KOPT-K1 (cell line): ENCODE measurements at regions not wholly inside any gene's neighbourhood (a gene's known extent, or its start where the extent isn't known, plus 50 kb on each side); places are given as distances from the start of the nearest gene placed in this dataset.

Source experiments
- H3K27ac ChIP-seq: fragments of 200-600 bp; sonication (generic); 2 replicates; pipeline ENCODE4 v1.5.1; 2016; ENCODE audit warnings: antibody characterized with exemption, mild to moderate bottlenecking, low read depth, low read length; ENCODE audit not compliant: poor library complexity, severe bottlenecking
- H3K36me3 ChIP-seq: fragments of 200-600 bp; sonication (generic); 2 replicates; pipeline ENCODE4 v1.5.1; 2017; ENCODE audit warnings: antibody characterized with exemption, mild to moderate bottlenecking, low read length, moderate library complexity; ENCODE audit not compliant: insufficient read depth
- H3K9me3 ChIP-seq: fragments of 200-600 bp; sonication (generic); 2 replicates; pipeline ENCODE4 v1.5.1; 2017; ENCODE audit warnings: antibody characterized with exemption, low read length, mild to moderate bottlenecking; ENCODE audit not compliant: insufficient read depth, poor library complexity, severe bottlenecking

DNA sequence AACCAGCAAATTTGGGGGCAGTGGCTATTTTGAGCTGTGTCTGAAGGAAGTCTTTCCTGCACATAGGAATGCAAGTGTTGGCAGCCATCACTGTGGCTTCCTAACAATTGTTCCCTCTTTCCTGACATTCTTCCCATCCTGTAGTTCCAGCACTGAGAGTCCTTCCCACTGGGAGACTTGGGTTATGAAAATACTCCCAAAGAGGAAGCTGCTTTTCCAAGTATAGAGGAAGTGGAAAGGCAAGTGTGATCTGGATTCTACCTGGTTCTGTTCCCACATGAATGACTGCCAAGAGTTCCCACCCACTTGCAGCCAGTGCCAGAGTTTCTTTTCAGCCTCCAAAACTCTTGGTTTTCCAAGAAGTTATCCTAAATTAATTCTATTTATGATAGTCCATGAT lies 98.5 kb upstream of the CD53 start:
- no peak overlapping the region for H3K27ac ChIP-seq
- H3K9me3 ChIP-seq, result no peaks in the 10 kb centered on the region
- H3K36me3 ChIP-seq, result no peaks in the 10 kb centered on the region

DNA sequence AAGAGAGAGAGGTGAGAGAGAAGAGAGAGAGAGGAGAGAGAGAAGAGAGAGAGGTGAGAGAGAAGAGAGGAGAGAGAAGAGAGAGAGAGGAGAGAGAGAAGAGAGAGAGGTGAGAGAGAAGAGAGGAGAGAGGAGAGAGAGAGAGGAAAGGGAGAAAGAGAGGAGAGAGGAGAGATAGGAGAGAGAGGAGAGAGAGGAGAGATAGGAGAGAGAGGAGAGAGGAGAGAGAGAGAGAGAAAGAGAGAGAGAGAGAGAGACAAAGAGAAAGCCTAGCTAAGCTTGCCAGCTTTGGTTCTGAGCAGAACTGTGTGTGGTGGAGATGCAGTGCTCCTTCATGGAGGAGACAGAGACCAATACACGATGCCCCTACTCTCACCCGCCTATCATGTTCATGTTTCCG lies 99.1 kb upstream of the KCNA3 start:
- Histone ChIP-seq H3K9me3 (no peaks in the 10 kb centered on the region), H3K36me3 (no peaks in the 10 kb centered on the region), H3K27ac (no peak overlapping the region)

DNA sequence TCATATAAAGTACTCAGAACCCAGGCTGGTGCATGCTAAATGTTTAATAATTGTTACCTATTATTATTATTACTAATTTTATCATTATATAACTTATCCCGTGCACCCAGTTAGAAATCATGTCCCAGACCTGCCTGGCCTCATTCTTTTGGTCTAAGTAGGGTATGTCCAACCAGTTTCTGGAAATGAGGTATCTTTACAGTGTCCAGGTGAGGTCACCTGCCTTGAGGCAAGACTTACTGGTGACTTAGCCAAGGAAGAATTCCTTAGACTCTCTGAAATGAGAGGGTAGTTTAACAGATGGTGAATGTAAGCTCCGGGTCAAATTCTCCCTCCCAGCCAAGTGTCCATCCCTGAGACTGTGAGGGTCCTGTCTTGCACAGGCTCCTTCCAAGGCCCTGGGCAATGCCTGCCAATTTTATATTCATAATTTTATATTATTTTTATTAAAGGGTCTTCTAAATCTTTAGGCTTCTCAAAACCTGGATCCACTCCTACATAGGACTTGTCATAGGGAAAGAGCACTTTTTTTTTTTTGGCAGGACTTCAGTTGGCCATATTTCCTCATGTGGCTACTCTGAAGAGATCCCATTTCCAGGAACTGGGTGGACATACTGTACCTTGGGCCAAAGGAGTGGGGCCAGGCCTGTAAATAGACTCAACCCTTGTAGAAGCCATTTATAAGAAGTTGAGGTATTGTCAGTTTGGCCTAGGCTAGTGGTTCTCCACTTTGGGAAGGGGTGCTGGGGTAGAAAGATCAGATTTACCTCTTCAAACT lies 96.7 kb upstream of the KCNA3 start:
- Histone ChIP-seq H3K36me3 (no peaks in the 10 kb centered on the region), H3K9me3 (no peaks in the 10 kb centered on the region)

DNA sequence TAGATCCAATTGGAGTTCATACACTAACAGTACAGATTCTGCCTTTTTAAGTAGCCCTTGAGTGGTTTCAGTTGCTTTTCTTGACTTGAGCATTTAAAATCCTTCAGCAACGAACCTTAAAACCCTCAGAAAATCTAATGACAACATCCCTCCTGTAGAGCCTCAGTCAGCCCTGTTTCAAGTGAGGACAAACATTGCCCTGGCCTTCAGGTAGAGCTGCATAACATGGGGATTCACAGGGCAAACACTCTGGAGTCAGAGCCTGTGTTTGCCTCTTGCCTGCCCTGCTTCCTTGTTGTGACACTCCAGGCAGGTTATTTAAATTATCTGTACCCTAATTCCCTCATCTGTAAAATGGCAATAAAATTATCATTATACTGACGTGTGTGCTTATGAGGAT lies 96.1 kb upstream of the KCNA3 start:
- Histone ChIP-seq H3K27ac (no peak overlapping the region), H3K9me3 (no peaks in the 10 kb centered on the region), H3K36me3 (no peaks in the 10 kb centered on the region)

More for the DNA sequence above, 96.7 kb upstream of the KCNA3 start:
- no peak overlapping the region for H3K27ac ChIP-seq

DNA sequence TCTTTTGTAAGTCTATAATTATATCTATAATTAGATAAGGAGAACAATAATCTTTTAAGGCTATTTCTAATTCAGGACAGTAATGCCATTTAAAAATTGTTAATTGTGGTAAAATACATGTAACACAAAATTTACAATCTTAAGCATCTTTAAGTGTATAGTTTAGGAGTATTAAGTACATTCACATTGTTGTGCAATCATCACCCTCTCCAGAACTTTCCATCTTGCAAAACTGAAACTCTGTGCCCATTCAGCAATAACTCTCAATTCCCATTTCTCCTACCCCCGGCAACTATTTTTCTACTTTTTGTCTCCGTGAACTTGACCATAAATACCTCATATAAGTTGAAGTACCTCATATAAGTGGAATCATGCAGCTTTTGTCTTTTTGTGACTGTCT lies 93.9 kb upstream of the KCNA3 start:
- Histone ChIP-seq H3K9me3 (no peaks in the 10 kb centered on the region), H3K27ac (no peak overlapping the region), H3K36me3 (no peaks in the 10 kb centered on the region)

DNA sequence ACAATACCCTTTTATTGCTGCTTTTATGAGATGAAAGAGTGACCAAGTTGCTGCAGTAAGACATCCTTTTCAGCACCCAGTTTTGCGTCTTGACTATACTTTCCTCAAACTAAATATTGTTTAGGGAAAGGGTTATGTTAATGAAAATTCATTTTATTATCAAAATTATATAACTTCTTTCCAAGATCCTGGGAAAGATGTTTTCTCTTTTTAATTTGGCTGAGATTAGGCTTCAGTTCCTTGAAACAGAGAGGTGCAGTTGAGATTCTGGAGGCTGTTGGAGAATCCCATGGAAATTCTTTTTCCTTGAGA lies 91.6 kb upstream of the KCNA3 start:
- Histone ChIP-seq H3K9me3 (no peaks in the 10 kb centered on the region), H3K27ac (no peak overlapping the region), H3K36me3 (no peaks in the 10 kb centered on the region)

DNA sequence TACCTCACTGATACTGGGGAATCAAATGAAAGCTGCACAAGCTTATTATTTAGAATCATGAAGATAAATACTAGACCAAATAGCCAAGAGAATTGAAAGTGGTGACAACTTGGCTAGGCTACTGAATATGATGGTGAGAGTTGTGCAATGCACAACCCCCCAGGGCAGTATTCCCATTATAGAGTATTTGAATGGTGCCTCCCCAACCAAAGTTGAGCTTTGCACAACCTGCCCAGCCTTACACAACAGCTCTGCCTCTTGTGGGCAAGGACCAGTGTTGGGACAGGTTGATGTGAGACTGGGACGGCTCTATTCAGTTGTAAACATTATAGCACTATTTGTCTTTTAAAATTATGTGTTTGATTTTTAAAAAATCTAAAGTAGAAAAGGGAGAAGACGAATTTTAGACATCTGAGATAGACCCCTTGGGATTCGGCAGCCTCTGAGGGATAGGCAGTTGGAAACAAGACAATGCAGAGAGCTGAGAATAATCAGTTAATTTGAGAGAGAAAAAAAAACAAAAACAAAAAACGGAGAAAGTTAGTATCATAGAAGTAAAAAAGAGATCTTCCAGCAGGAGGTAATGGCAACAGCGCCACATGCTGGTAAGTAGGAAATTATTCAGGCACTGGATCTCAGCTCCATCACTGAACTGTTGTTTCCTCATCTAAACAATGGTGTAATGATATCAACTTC lies 91.0 kb upstream of the KCNA3 start:
- H3K27ac ChIP-seq, result no peak overlapping the region
- no peaks in the 10 kb centered on the region for H3K9me3 ChIP-seq
- no peaks in the 10 kb centered on the region for H3K36me3 ChIP-seq

DNA sequence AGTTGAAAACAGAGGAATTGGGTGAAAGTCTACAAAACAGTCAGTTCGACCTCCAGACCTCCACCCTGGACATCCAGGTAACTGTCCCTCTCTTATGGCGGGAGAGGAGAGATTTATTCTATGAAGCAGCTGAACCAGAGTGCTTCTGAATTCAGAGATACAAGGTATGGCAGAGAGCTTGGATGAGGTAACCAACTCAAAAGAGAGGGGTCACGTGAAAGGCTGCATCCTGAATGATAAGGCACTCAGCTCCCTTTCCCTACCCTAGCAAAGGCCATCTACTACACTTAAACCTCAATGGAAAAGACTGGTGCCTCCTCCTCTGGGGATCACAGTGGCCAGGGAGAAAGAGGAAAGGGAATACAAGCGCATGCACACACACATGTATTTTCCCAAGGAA lies 88.4 kb upstream of the KCNA3 start:
- Histone ChIP-seq H3K27ac (no peak overlapping the region), H3K9me3 (no peaks in the 10 kb centered on the region), H3K36me3 (no peaks in the 10 kb centered on the region)

DNA sequence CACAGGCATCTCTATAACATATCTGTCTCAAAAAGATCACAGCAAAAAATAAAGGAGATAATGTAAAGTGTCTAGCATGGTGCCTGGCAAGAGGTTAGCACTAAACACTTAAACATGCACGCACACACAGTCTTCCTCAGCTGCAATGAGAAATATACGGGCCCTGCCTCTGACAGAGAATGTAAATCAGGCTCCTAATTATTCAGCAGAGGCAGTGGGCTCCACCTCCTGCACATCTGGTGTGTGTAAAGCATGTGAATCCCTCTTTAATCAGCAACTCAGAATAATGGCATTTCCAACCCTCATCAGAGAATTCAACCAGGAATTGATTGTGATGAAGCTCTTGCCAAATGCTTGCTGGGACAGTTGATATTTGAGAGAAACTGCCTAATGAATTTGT lies 85.6 kb upstream of the KCNA3 start:
- Histone ChIP-seq H3K9me3 (peaks cover 5% of the 10 kb centered on the region), H3K27ac (no peak overlapping the region), H3K36me3 (no peaks in the 10 kb centered on the region)

DNA sequence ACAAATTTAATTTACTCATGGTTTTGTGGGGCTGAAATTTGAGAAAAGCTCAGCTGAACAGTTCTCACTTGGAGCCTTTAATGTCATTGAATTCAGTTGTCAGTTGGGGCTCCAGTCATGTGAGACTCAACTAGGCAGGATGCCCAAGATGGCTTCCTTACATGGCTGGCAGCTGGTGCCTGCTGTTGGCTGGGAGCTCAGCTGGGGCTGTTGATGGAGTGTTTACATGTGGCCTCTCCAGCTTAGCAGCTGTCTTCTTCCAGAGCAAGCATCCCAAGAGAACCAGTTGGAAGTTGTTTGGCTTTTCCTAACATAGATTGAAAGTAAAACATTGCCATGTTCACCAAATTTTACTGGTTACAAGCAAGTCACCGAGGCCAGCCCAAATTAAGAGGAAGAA lies 81.8 kb upstream of the KCNA3 start:
- peaks cover 5% of the 10 kb centered on the region for H3K9me3 ChIP-seq
- H3K36me3 ChIP-seq, result no peaks in the 10 kb centered on the region
- no peak overlapping the region for H3K27ac ChIP-seq

DNA sequence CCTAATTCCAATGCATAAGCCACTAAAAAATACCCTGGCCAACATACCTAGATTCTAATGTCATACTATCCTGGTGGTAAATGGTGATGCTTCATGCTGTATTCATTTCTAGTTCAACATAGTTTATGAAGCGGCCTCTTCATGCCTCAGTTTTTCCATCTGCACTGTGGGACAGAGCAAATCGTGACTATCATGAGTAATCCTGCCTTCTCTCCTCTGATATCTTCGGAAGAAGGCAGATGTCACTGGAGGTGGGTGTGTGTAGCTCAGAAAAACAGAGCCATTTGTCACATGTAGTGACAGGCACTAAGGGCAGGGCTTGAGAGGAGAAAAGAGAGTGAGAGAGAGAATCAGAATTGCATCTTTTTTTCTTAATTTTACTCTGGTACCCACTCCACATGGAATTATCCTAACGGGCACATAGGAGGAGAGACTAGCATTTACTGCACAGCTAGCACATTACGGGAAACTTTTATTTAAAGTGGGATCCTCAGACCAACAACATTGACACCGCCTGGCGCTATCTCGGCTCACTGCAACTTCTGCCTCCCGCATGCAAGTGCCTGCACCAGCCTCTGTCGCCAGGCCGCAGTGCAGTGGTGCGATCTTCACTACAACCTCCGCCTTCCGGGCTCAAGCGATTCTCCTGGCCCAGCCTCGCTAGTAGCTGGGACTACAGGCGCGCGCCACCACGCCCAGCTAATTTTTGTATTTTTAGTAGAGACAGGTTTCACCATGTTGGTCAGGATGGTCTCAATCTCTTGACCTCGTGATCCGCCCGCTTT lies 78.4 kb upstream of the KCNA3 start:
- Histone ChIP-seq H3K9me3 (peaks cover 5% of the 10 kb centered on the region), H3K27ac (no peak overlapping the region), H3K36me3 (no peaks in the 10 kb centered on the region)

DNA sequence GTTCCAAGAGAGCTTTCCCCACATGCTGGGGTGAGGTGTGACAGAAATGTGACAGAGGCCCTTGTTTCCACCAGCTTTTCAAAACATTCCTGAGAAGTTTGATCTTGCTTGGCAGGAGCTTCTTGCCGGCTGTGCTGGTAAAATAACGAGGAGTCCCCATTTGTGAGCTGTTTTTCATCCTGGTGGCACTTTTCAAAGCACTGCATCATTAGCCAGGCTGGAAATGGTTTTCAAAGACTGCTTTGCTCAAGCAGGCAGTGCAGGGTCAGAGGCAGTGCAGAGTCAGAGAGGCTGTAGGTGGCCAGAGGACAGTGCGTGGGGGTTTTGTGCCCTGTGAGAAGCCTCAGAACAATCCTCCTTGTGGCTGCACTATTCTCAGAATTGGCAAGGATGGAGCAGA lies 75.8 kb upstream of the KCNA3 start:
- Histone ChIP-seq H3K36me3 (no peaks in the 10 kb centered on the region), H3K9me3 (peaks cover 2% of the 10 kb centered on the region), H3K27ac (no peak overlapping the region)

DNA sequence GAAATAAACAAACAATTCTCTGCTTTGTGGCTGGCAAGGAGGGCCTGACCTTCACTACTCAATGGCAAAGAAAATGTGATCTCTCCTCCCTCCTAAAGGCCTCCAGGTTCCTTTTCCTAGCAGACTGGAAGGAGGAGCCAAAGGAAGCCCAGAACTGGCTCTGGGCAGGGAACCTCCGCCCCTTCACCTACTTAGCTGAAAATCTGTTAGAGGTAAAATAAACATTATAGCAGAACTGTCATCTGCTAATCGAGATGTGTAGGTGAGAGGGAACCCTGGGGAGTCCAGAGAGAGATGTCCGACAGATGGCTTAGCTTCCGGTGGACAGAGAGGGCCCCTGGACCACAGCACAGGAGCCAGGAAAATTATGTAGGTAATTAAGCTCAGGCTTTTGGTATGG lies 75.2 kb upstream of the KCNA3 start:
- no peak overlapping the region for H3K27ac ChIP-seq
- H3K36me3 ChIP-seq, result no peaks in the 10 kb centered on the region
- no peaks in the 10 kb centered on the region for H3K9me3 ChIP-seq

DNA sequence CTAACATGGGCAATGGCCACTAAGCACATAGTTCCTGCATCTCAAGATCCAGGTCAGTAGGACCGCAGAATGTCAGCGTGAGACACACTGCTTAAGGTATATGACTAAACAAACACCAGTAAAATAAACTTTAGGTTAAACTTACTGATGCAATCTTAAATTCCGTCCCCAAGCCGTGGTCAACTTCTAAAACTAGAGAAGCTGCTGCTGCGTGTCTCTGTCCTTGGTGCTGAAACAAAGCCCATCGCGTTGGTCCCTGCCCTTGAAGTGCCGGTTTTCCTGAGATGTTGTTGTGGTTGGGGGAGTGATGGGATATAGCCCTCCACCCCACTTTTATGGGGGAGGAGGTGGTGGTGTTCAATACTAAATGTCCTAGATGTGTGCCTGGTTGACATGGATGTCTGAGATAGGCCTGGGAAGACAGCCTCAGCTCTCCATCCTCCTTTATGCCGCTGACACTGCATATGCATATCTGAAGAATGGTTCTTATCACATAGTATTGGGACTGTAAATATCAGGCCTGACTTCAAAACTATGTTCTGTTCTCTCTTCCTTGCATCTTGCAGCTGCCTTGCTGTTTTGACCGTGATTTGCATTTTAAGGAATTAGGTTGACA lies 72.0 kb upstream of the KCNA3 start:
- Histone ChIP-seq H3K9me3 (no peaks in the 10 kb centered on the region), H3K27ac (no peak overlapping the region), H3K36me3 (no peaks in the 10 kb centered on the region)

DNA sequence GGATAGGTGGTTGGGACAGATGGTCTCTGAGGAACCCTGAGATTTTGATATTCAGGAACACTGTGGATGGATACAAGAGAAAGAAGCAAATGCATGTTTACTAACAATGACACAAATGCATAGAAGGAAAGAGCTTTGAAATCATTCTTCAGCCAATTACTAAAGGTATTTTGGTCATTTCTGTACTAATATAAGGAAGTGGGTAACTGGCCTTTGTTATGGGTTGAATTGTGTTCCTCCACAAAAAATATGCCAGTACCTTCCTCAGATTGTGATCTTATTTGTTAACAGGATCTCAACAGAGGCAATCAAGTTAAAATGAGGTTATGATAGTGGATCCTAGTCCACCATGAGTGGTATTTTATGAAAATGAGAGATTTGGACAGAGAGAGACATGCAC lies 68.7 kb upstream of the KCNA3 start:
- no peak overlapping the region for H3K27ac ChIP-seq
- no peaks in the 10 kb centered on the region for H3K36me3 ChIP-seq
- H3K9me3 ChIP-seq, result no peaks in the 10 kb centered on the region
